ENCODE measurements at regions not wholly inside any gene's neighbourhood (a gene's known extent, or its start where the extent isn't known, plus 50 kb on each side); places are given as distances from the start of the nearest gene placed in this dataset.
"Not testable (repeated sequence)": the region's sequence is repeated elsewhere in the genome, so short reads cannot be mapped to it uniquely, and the experiment has no call there.

GRCh38 chr10:81207359-81207758 lies 667.6 kb upstream of the NRG3 start:
- not testable (repeated sequence) for TF ChIP-seq POLR2A, CTCF (IDR thresholded peaks at IDR 0.05)

All from breast epithelium (tissue), 3 donors.